Epidermal melanocyte (primary cell): ENCODE measurements at regions not wholly inside any gene's neighbourhood (a gene's known extent, or its start where the extent isn't known, plus 50 kb on each side); places are given as distances from the start of the nearest gene placed in this dataset.
"Not testable (repeated sequence)": the region's sequence is repeated elsewhere in the genome, so short reads cannot be mapped to it uniquely, and the experiment has no call there.

Source experiments
- DNase-seq: peaks from one replicate; pipeline ENCODE4 v3.0.0; 2011; ENCODE audit warnings: low spot score; ENCODE audit not compliant: insufficient read length

DNA sequence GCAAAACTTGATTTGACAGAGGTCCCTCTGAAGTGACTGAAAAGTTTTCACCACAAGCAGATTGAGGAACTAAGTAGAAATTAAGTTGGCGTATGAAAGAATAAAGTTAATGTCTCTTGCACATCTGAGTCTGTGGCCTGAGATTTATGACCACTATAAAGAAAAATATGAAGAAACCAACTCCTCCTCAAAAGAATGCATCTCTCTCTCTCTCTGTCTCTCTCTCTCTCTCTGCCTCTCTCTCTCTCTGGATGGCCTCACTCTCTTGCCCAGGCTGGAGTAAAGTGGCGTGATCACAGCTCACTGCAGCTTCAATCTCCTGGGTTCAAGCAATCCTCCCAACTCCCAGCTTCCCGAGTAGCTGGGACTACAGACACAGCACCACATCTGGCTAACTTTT lies 55.2 kb downstream of the RPL22L1 start:
- no peak for DNase-seq

DNA sequence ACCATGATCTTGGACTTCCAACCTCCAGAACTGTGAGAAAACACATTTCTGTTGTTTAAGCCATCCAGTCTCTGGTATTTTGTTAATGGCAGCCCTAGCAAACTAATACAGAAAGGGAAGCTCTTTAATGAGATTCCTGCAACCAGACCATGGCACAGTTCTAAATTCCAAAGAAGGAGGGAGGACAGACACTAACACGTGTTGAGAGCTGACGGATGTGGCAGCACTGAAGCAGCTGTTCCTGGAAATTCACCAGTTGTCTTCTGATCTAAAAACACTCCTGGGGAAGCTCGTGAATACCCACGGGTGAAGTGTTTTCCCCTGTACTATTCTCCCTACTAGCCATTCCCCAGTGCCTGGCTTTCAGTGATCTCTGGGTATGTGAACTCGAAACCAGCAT lies 56.7 kb downstream of the RPL22L1 start:
- DNase-seq = no peak

DNA sequence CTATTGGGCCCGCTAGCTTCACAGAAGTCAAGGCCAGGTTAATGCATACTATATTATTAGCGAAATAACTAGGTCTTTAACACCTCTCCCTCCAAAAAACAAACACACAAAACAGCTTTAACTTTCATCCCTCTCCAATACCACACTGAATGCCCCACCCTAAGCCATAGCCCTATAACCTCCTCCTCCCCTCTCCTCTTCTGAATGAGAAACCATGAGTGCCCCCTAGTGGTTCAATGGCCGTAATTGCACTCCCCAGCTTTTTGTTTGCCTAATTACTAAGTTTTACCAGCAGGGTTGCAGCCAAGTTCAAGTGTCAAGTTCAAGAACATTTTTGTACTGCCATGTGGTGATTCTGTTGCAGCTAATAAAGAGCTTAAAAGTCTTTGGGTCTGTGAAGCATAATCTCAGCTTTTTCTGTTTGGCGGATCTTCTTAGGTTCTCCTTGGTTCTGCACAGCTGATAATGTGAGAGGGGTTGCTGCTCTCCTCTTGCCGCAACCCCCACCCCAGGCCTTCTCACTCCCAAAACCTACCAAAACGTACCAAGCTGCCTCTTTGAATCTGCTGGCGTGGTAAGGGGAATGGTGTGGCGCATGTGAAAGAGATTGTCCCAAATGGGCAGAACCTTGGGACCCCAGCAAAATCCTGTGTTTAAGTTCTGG lies 57.9 kb downstream of the RPL22L1 start:
- DNase-seq = peak; percentile 74

DNA sequence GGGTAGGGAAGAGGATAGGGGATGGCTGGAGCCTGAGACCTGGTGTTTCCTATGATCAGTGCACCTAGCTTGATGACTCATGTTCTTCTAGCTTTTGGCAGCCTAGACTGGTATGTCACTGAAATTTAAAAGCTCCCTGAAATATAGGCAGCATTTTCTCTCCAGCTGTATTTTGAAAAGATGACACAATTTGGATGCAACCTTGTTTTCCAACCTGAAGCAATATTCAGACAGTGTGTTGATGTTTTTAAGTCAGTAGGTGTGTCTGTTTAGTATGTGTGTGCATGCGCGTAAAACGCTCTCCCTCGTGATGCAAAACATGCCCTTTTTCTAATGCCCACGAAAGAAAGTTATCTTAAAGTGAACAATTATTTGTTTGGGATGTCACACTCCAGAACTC lies 58.5 kb downstream of the RPL22L1 start:
- no peak for DNase-seq

DNA sequence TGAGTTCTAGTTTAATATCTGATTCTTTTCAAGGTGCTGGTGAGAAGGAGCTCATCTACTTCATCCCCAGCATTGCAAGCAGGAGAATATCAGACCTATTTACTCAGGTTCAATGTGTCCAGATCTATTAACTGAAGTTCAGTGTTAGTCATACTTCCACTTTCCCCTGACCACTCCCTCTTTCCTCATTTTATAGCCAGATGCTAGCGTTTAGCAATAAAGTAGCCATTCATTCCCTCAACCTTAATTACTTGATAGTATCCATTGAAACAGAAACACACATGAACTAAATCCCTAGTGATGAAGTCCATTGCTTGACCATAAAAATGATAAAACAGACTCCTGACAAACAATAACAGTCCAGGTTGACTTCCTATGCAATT lies 60.0 kb downstream of the RPL22L1 start:
- no peak for DNase-seq

DNA sequence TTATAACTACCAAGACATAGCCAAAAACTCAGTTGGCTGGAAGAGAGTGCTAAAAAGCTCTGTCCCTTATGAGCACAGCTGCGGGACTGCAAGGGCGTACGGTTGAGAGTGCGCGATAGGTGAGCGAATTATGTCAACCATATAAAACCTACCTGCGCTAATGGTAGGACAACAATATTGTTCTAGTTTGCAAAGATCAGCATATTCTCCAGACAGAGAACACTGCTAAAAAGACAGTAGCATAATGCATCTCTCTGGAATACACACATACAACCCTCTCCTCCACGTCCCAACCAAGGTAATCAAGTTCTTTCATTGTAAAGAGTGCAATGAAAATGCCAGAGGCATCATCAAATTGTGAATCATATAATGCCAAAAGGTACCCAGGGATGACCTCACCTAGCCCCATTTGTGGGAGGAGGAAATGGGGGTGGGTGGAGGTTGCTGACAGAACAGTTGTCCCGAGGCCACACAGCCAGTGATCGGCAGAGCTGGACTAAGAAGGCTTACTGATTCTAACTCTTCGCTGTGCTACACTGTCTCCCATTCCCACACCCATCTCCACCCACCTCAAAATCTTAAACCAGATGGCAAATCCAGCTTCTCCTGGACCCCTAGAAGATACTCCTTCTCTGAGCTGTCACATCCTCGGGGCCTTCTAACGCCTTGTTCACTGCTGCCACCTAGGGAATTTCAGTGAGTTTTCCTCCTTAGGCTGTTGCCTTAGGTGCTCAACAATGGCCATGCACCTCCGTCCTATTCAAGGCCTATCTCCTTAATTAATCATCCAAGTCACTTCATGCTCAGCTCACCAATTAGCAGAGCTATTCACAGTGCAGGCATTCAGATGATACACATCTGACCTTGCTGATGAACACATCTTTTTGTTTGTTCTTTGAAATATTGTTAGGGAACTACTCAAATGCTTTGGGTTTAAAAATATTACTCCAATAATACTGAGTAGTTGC lies 60.7 kb downstream of the RPL22L1 start:
- DNase-seq = no peak

DNA sequence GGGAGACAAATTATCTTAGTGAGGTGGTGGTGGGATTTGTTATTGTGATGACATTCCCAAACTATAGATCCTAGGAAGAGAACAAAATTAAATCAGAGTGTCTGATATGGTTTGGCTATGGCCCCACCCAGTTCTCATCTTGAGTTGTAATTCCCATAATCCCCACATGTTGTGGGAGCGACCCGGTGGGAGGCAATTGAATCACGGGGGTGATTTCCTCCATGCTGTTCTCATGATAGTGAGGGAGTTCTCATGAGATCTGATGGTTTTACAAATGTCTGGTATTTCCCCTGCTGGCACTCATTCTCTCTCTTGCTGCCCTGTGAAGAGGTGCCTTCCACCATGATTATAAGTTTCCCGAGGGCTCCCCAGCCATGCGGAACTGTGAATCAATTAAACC lies 62.0 kb downstream of the RPL22L1 start:
- no peak for DNase-seq

DNA sequence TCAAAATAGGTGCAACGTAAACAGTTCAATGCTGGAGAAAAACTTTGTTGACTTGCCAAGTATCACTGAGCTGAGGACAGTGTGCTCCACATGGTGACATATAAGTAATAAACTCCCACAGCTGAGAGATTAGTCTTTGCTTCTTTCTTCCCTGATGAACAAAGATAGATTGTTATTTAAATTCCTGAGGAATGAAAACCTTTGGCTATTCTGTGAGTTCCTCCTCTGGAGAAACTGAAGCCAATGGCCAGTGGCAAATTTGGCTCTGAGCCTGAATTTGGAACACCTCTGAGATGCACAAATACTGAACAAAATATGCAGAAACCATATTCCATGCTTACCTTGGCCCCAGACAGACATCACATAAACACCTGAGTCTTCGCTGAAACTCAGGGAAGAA lies 63.3 kb downstream of the RPL22L1 start:
- DNase-seq = no peak

DNA sequence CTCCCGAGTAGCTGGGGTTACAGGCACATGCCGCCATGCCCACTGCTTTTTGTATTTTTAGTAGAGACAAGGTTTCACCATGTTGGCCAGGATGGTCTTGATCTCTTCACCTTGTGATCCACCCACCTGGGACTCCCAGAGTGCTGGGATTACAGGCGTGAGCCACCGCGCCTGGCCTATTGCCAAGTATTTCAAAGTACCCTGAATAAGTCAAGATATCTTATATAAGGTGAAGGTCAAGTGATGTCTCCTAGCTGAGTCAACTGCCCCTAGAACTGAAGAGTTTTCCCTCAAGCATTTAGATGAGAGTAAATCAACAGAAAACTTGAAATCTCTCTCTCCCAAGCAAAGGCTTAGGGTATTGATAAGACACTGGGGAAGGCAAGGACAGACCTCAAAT lies 63.9 kb downstream of the RPL22L1 start:
- DNase-seq = no peak

DNA sequence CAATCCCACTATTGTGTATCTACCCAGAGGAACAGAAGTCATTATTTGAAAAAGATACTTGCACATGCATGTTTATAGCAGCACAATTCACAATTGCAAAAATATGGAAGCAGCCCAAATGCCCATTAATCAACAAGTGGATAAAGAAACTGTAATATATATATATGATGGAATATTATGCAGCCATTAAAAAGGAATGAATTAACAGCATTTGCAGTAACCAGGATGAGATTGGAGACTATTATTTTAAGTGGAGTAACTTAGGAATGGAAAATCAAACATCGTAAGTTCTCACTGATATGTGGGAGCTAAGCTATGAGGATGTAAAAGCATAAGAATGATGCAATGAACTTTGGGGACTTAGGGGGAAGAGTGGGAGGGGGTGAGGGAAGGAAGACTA lies 64.7 kb downstream of the RPL22L1 start:
- not testable (repeated sequence) for DNase-seq

DNA sequence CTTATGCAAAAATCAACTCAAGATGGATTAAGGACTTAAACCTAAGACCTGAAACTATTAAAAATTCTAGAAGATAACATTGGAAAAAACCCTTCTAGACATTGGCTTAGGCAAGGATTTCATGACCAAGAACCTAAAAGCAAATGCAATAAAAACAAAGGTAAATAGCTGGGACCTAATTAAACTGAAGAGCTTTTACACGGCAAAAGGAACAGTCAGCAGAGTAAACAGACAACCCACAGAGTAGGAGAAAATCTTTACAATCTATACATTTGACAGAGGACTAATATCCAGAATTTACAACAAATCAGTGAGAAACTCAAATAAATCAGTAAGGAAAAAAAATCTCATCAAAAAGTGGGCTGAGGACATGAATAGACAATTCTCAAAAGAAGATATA lies 65.4 kb downstream of the RPL22L1 start:
- not testable (repeated sequence) for DNase-seq

DNA sequence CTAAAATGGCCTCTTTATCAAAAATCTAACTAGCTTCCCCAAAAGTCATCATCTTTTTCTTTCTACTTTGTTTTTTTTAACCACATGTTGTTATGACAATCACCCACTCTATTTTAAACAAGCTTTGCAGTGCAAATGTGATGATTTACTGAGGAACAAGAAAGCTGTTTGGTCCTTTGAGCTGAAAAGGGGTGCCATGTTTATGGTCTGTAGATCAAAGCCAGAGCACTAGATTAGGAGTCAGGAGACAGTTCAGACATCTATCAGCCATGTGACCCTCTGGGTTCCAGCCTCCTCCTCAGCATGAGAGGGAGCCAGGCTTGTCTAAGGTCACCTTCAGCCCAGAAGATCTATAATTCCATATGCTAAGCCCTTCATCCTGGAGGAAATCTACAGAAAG lies 65.9 kb downstream of the RPL22L1 start:
- DNase-seq = no peak

DNA sequence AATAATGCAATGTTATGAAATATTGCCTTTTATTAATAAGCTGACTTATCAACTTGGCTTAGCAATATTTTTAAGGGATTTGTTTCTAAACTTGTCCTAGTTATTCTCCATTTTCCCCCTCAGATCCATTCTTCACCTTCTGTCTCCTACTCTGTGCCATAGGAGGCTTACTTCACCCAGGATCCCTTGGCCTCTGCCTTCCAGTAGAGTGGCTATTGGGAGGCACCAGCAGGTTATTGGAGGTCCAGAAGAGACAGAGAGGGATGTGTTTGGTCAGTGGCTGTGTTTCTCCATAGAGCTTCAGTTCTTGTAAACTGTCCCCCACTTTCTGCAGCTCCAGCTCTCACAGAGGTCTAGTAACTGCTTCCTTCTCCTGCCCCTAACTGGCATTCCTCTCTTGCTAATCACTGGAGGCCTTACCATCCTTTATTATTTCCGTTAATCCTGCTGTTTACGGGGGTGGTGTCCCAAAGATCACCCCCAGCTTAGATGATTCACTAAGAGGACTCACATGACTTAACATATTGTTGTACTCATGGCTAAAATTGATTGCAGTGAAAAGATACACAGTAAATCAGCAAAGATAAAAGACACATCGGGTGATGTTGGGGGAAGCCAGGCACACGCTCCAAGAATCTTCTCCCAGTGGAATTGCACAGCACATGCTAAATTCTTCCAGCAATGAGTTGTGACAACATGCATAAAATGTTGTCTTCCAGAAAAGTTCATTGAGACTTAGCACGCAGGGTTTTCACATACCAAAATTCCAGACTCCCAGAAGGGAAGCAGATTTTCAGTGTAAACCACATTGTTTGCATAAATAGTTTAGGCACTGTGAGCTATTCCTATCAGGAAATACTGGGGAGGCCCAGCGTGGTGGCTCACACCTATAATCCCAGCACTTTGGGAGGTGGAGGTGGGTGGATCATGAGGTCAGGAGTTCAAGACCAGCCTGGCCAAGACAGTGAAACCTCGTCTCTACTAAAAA lies 67.5 kb downstream of the RPL22L1 start:
- DNase-seq = no peak

DNA sequence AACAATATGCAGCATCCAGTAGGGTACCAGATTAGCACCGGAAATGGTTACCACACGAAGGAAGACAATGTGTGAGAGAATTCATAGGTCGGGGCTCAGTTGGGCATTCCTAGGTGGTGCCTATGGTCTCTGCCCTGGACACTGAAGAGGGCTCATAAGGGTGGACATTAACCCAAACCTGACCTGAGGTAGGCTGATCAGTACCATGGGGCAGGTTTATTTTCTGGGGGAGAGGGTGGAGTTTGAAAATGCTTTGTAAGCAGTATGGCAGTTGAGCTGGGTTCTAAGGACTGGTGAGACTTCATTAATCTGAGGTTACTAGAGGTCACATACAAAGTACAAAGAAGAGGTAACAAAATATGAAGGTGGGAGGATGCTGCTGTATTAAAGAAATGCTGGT lies 68.4 kb downstream of the RPL22L1 start:
- DNase-seq = no peak

DNA sequence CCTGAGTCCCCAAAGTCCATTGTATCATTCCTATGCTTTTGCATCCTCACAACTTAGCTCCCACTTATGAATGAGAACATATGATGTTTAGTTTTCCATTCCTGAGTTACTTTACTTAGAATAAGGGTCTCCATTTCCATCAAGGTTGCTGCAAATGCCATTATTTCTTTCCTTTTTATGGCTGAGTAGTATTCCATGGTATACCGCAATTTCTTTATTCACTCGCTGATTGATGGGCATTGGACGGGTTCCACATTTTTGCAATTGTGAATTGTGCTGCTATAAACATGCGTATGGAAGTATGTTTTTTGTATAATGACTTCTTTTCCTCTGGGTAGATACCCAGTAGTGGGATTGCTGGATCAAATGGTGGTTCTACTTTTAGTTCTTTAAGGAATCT lies 69.7 kb downstream of the RPL22L1 start:
- not testable (repeated sequence) for DNase-seq

DNA sequence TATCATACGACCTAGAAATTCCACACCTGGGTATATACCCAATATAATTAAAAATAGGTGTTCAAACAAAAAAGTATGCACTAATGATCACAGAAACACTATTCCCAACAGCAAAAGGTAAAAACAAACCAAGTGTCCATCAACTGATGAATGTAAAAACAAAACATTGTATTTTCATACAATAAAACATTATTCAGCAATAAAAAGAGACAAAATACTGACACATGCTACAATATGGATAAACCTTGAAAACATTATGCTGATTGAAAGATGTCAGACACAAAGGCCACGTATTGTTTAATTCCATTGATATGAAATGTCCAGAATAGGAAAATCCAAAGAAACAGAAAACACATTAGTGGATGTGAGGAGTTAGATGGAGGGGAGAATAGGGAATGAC lies 71.0 kb downstream of the RPL22L1 start:
- DNase-seq = no peak

DNA sequence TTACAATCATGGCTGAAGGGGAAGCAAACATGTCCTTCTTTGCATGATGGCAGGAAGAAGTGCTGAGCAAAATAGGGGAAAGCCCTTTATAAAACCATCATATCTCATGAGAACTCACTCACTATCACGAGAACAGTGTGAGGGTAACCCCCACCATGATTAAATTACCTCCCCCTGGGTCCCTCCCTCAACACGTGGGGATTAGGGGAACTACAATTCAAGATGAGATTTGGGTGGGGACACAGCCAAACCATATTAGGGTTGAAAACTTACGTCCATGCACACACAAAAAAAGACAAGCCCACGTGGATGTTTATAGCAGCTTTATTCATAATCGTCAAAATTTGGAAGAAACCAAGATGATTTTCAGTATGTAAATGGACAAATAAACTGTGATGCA lies 72.3 kb downstream of the RPL22L1 start:
- DNase-seq = no peak

DNA sequence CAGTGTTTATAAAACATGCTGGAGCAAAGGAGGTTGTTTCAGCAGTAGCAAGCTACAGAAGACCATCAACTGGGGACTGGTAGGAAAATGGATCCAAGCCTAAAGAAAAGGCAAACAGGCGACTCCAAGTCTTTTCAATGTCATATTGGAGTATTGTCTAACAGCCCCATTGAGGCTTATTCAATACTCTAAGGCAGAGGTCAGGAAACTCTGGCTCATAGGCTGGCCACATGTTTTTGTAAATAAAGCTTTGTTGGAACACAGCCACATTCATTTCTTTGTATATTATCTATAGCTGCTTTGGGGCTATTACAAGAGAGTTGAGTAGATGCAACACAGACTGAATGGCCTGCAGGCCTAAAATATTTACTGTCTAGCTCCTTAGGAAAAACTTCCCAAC lies 77.5 kb downstream of the RPL22L1 start:
- DNase-seq = no peak

DNA sequence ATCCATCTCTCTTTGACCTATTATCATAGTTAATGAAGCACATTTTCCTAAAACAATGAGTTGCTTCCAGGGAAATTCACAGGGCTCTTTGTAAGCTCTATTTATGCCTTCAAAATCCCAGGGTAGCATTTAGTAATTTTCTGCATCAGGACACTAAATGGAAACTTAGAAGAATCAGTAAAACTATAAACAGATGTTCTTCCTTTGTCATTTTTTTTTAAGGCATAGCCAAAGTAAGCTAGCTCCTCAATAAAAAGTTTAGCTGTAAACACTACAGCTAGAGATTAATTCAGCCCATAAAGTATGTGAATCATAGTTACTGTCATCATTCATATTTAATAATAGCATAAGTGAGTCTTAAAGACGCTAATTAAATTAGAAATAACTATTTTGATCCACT lies 79.3 kb downstream of the RPL22L1 start:
- no peak for DNase-seq

DNA sequence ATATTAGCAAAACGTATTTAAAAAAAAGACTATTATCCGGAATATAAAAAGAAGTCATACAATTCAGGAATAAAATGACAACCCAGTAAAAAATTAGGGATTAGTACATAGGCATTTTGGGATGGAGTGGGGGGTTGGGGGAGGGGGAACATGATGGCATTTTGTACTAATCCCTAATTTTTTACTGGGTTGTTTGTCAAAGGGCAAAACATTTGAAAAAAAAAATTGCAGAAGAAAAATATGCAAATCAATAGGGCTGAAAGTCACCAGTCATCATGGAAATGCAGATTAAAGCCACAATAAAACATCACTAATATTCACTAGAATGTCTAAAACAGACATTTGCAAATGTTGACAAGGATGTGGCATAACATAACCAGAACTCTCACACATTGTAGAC lies 82.5 kb downstream of the RPL22L1 start:
- no peak for DNase-seq

DNA sequence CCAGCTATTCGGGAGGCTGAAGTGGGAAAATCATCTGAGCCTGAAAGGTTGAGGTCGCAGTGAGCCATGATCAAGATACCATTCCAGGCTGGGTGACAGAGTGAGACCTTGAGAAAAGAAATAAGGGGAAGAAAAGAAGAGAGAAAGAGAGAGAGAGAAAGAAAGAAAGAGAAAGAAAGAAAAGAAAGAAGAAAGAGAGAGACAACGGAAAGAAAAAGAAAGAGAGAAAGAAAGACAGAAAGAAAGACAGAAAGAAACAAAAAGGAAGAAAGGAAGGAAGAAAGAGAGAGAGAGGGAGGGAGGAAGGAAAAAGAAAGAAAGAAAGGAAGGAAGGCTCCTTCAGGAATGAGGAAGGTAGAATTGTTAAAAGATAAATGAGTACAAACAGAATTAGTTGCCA lies 84.5 kb downstream of the RPL22L1 start:
- no peak for DNase-seq

DNA sequence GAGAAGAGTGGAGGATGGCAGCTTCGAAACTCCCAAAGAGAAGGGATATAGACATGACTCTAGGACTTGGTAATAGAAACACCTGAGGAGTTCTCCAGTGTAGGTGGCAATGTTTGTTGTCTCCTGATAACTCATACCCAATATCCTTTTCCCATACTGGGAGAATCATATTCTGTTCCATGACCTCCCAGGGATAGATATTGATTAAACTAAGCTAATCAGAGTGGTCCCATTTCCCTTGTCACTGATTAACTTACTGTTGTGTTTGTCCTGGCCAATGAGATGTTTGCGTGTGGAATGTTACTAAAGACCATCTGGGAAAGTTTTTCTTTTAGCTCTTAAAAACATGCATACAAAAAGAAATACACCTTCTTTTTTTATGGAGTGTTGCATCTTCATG lies 85.6 kb downstream of the RPL22L1 start:
- no peak for DNase-seq
